ENCODE measurements at regions not wholly inside any gene's neighbourhood (a gene's known extent, or its start where the extent isn't known, plus 50 kb on each side); places are given as distances from the start of the nearest gene placed in this dataset.

DNA sequence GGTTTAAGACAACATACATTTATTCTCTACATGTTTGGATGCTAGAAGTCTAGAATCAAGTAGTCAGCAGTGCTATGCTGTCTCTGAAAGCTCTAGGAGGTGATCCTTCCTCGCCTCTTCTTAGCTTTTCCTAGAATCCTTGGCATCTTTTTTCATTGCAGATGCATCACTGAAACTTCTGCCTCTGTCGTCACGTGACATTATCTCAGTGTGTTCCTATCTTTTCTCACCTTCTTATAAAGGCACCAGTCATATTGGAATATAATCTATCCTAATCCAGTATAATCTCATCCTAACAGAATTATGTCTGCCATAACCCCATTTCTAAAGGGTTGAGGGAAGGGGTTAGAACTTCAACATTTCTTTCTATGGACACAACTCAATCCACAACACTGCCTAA, 851.2 kb upstream of the CRIM1 start:
- H3K4me3 ChIP-seq (ENCODE audit: low read depth, low read length, poor library complexity, severe bottlenecking): no peak overlapping the region
- H4K20me1 ChIP-seq (ENCODE audit: insufficient read depth, low read length): no peaks in the 10 kb centered on the region
- intact Hi-C loops (cut with micrococcal nuclease; ENCODE audit: unreplicated experiment): no loop called here
- H3K4me2 ChIP-seq (ENCODE audit: low read length): no peak overlapping the region
- ChIA-PET CTCF (ENCODE audit: unreplicated experiment) (no interaction called here), POLR2A (no interaction called here)
- H3K36me3 ChIP-seq (ENCODE audit: insufficient read depth, low read length): no peaks in the 10 kb centered on the region
- TF ChIP-seq CTCF (conservative IDR thresholded peaks at IDR 0.05; ENCODE audit: low read length): no peak
- TF ChIP-seq EZH2phosphoT487 (IDR thresholded peaks at IDR 0.05; ENCODE audit: borderline replicate concordance, low read depth, low read length): no peak
- no peaks in the 10 kb centered on the region for H3K4me1 ChIP-seq (ENCODE audit: insufficient read depth, low read length, poor library complexity, severe bottlenecking)
- BruUV-seq (replicated peaks): no TSS peak
- H3K9me3 ChIP-seq (ENCODE audit: low read length): no peaks in the 10 kb centered on the region
- H3K27ac ChIP-seq (ENCODE audit: low read depth, low read length, poor library complexity, severe bottlenecking): no peak overlapping the region
- H3K79me2 ChIP-seq (ENCODE audit: insufficient read depth, low read depth, low read length): no peaks in the 10 kb centered on the region
- no peak overlapping the region for H2AFZ ChIP-seq (ENCODE audit: low read length)
- H3K9me2 ChIP-seq (ENCODE audit: insufficient read depth, low read length): no peaks in the 10 kb centered on the region
- DNase-seq (ENCODE audit: low spot score): no peak

DNA sequence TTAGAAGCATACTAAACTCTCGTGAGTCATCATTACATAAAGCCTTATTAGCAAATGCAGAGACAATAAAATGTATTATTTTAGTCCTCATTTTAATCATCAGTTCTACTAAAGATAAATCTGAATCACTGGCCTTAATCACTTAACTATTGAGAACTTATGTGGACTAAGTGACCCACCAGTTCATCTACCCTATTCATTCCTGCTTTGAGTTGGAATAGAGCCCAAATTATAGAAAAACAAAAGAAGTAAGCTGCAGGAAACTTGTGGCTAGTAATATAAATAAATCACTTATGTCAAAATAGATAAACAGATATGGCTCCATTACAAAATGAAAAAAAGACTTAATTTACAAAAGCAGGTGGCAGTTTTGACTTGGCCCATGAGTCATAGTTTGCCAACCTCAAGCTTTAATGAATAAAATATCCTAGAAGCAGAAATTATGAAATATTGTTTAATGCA, 851.8 kb upstream of the CRIM1 start:
- H3K4me3 ChIP-seq (ENCODE audit: low read depth, low read length, poor library complexity, severe bottlenecking): no peak overlapping the region
- no peak overlapping the region for H3K27ac ChIP-seq (ENCODE audit: low read depth, low read length, poor library complexity, severe bottlenecking)
- H3K4me2 ChIP-seq (ENCODE audit: low read length): no peak overlapping the region
- POLR2A ChIA-PET: interaction anchor here (0.5 to 1.4 kb wide), 3 partner anchors 19 to 1548 kb away, joined by 3 to 7 read pairs (median 7); no protein-coding TSS in a partner anchor
- BruUV-seq (replicated peaks): no TSS peak
- H3K4me1 ChIP-seq (ENCODE audit: insufficient read depth, low read length, poor library complexity, severe bottlenecking): no peaks in the 10 kb centered on the region
- CTCF ChIA-PET (ENCODE audit: unreplicated experiment): no interaction called here
- H3K9me3 ChIP-seq (ENCODE audit: low read length): no peaks in the 10 kb centered on the region
- H3K36me3 ChIP-seq (ENCODE audit: insufficient read depth, low read length): no peaks in the 10 kb centered on the region
- intact Hi-C loops (cut with micrococcal nuclease; ENCODE audit: unreplicated experiment): no loop called here
- TF ChIP-seq CTCF (conservative IDR thresholded peaks at IDR 0.05; ENCODE audit: low read length) (no peak), EZH2phosphoT487 (IDR thresholded peaks at IDR 0.05; ENCODE audit: borderline replicate concordance, low read depth, low read length) (no peak)
- H3K9me2 ChIP-seq (ENCODE audit: insufficient read depth, low read length): no peaks in the 10 kb centered on the region
- DNase-seq (ENCODE audit: low spot score): no peak
- H3K79me2 ChIP-seq (ENCODE audit: insufficient read depth, low read depth, low read length): no peaks in the 10 kb centered on the region
- no peaks in the 10 kb centered on the region for H4K20me1 ChIP-seq (ENCODE audit: insufficient read depth, low read length)
- H2AFZ ChIP-seq (ENCODE audit: low read length): no peak overlapping the region

DNA sequence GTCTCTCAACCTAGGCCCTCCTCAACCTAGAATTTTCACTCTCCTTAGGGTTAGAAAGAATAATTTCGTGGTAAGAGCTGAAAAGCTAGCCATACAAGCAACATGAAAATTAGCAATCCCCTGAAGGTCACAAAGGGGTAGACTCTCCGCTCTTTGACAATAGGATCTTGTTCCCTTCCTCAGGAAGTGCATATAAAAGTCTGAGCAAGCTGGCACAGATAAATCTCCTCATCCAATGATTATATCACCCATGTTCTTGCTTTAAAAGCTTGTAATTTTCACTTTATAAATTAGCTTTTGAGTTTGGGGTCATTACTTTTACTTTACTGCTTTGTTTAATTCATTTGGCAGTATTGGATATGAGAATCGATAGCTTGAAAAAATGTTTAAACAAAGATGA, 852.3 kb upstream of the CRIM1 start:
- Histone ChIP-seq H3K9me2 (ENCODE audit: insufficient read depth, low read length) (no peaks in the 10 kb centered on the region), H3K4me3 (ENCODE audit: low read depth, low read length, poor library complexity, severe bottlenecking) (no peak overlapping the region), H4K20me1 (ENCODE audit: insufficient read depth, low read length) (no peaks in the 10 kb centered on the region), H3K4me1 (ENCODE audit: insufficient read depth, low read length, poor library complexity, severe bottlenecking) (no peaks in the 10 kb centered on the region), H3K79me2 (ENCODE audit: insufficient read depth, low read depth, low read length) (no peaks in the 10 kb centered on the region), H3K4me2 (ENCODE audit: low read length) (no peak overlapping the region), H3K27ac (ENCODE audit: low read depth, low read length, poor library complexity, severe bottlenecking) (no peak overlapping the region), H3K36me3 (ENCODE audit: insufficient read depth, low read length) (no peaks in the 10 kb centered on the region), H3K9me3 (ENCODE audit: low read length) (no peaks in the 10 kb centered on the region), H2AFZ (ENCODE audit: low read length) (no peak overlapping the region)
- BruUV-seq (replicated peaks): no TSS peak
- ChIA-PET POLR2A (interaction anchor here (0.5 to 1.4 kb wide), 2 partner anchors 19 to 1548 kb away, joined by 7 read pairs; no protein-coding TSS in a partner anchor), CTCF (ENCODE audit: unreplicated experiment) (no interaction called here)
- DNase-seq (ENCODE audit: low spot score): no peak
- no peak for TF ChIP-seq CTCF (conservative IDR thresholded peaks at IDR 0.05; ENCODE audit: low read length)
- no peak for TF ChIP-seq EZH2phosphoT487 (IDR thresholded peaks at IDR 0.05; ENCODE audit: borderline replicate concordance, low read depth, low read length)
- intact Hi-C loops (cut with micrococcal nuclease; ENCODE audit: unreplicated experiment): no loop called here

Data from OCI-LY7 (cell line).